CD14-positive monocyte (primary cell): ENCODE measurements at regions not wholly inside any gene's neighbourhood (a gene's known extent, or its start where the extent isn't known, plus 50 kb on each side); places are given as distances from the start of the nearest gene placed in this dataset.

Experiments
- DNase-seq, 3 donors: peaks; one replicate each; pipeline ENCODE4 v3.0.0-alpha.2; 2011 to 2022
- H2AFZ ChIP-seq: 2 replicates; pipeline ENCODE4 v1.6.0; 2012; ENCODE audit warnings: mild to moderate bottlenecking, low read depth, low read length, inconsistent platforms; ENCODE audit not compliant: insufficient read depth, poor library complexity, severe bottlenecking
- H3K27ac ChIP-seq, 2 donors: 1 replicate in 1 of 2; 2 replicates in 1 of 2; pipeline ENCODE4 v1.5.1; 2012 to 2013; ENCODE audit warnings: low read length in 2 of 2, control low read depth in 1 of 2, inconsistent platforms in 1 of 2, low read depth in 1 of 2, mild to moderate bottlenecking in 1 of 2
- H3K27me3 ChIP-seq, 2 donors: one replicate each; pipeline versions ENCODE4 v1.6.0 to v1.6.1; 2011 to 2013; ENCODE audit warnings: low read length in 2 of 2; ENCODE audit not compliant: control insufficient read depth in 2 of 2, insufficient read depth in 2 of 2
- H3K36me3 ChIP-seq, 2 donors: replicated peaks in 1 of 2; 1 replicate in 1 of 2; 2 replicates in 1 of 2; pipeline versions ENCODE4 v1.5.1 to v1.6.1; 2012 to 2013; ENCODE audit warnings: low read length in 2 of 2, control low read depth in 1 of 2, inconsistent platforms in 1 of 2, mild to moderate bottlenecking in 1 of 2; ENCODE audit not compliant: insufficient read depth in 2 of 2, control insufficient read depth in 1 of 2
- H3K4me1 ChIP-seq, 2 donors: 1 replicate in 1 of 2; 2 replicates in 1 of 2; pipeline versions ENCODE4 v1.5.1 to v1.6.1; 2012 to 2013; ENCODE audit warnings: low read length in 2 of 2, control low read depth in 1 of 2, inconsistent platforms in 1 of 2, mild to moderate bottlenecking in 1 of 2, moderate library complexity in 1 of 2; ENCODE audit not compliant: insufficient read depth in 2 of 2, control insufficient read depth in 1 of 2
- H3K4me2 ChIP-seq: replicated peaks from 2 replicates; pipeline ENCODE3; 2012; ENCODE audit warnings: low read length, moderate library complexity, mild to moderate bottlenecking; ENCODE audit not compliant: poor library complexity, severe bottlenecking; ENCODE audit errors: extremely low read depth
- H3K4me3 ChIP-seq, 3 experiments: fragments of 200-600 bp in 1 of 3; sonication (generic) in 1 of 3; replicated peaks in 1 of 3; 1 replicate in 2 of 3; 2 replicates in 1 of 3; pipeline ENCODE4 v1.5.1; 2011 to 2013; ENCODE audit warnings: low read length in 3 of 3, mild to moderate bottlenecking in 3 of 3, control low read depth in 2 of 3, low read depth in 2 of 3, inconsistent platforms in 1 of 3, moderate library complexity in 1 of 3
- H3K79me2 ChIP-seq: 2 replicates; pipeline ENCODE4 v1.6.0; 2012; ENCODE audit warnings: mild to moderate bottlenecking, control low read depth, inconsistent platforms, low read length, moderate library complexity; ENCODE audit not compliant: insufficient read depth
- H3K9ac ChIP-seq: 2 replicates; pipeline ENCODE4 v1.6.0; 2017; ENCODE audit warnings: low read length, mild to moderate bottlenecking; ENCODE audit not compliant: insufficient read depth, poor library complexity, severe bottlenecking
- H3K9me3 ChIP-seq, 2 donors: replicated peaks in 1 of 2; 1 replicate in 1 of 2; 2 replicates in 1 of 2; pipeline versions ENCODE4 v1.5.1 to v1.6.1; 2012 to 2013; ENCODE audit warnings: low read length in 2 of 2, control low read depth in 1 of 2; ENCODE audit not compliant: control insufficient read depth in 1 of 2, insufficient read depth in 1 of 2
- H4K20me1 ChIP-seq: 2 replicates; pipeline ENCODE4 v1.6.0; 2012; ENCODE audit warnings: mild to moderate bottlenecking, low read length, control low read depth, moderate library complexity; ENCODE audit not compliant: insufficient read depth
- H3K27ac Mint-ChIP-seq, 7 donors: one replicate each; pipeline ENCODE4 v1.8.0; 2020; ENCODE audit warnings: mild to moderate bottlenecking in 7 of 7, mixed read lengths in 7 of 7, moderate library complexity in 6 of 7, inconsistent platforms in 2 of 7
- H3K27me3 Mint-ChIP-seq, 3 donors: one replicate each; pipeline ENCODE4 v1.8.0; 2021 to 2022; ENCODE audit warnings: low read depth in 3 of 3, mild to moderate bottlenecking in 3 of 3, mixed read lengths in 3 of 3, moderate library complexity in 3 of 3, inconsistent platforms in 1 of 3
- H3K36me3 Mint-ChIP-seq, 2 donors: one replicate each; pipeline ENCODE4 v1.8.0; 2020; ENCODE audit warnings: mixed read lengths in 2 of 2, inconsistent platforms in 1 of 2, mild to moderate bottlenecking in 1 of 2
- H3K4me1 Mint-ChIP-seq: one replicate; pipeline ENCODE4 v1.8.0; 2020; ENCODE audit warnings: mild to moderate bottlenecking, mixed read lengths
- H3K4me3 Mint-ChIP-seq, 2 donors: one replicate each; pipeline ENCODE4 v1.8.0; 2020; ENCODE audit warnings: mild to moderate bottlenecking in 2 of 2, mixed read lengths in 2 of 2, moderate library complexity in 1 of 2
- H3K9me3 Mint-ChIP-seq, 7 donors: one replicate each; pipeline ENCODE4 v1.8.0; 2020 to 2022; ENCODE audit warnings: mixed read lengths in 7 of 7, mild to moderate bottlenecking in 6 of 7, moderate library complexity in 6 of 7, inconsistent platforms in 2 of 7
- CTCF ChIP-seq: fragments of 200-600 bp; IDR thresholded peaks from one replicate; pipeline ENCODE4 v1.8.0; 2022; ENCODE audit warnings: antibody characterized with exemption, mild to moderate bottlenecking
- WGBS: methylation state at CpG from one replicate; pipeline ENCODE4 v1.1.5; 2013; ENCODE audit warnings: missing lambda C conversion rate; ENCODE audit not compliant: insufficient coverage; 5-methylcytosine and 5-hydroxymethylcytosine counted together
- intact Hi-C, 2 donors: fragments of 100-400 bp; cut with micrococcal nuclease; formaldehyde crosslinking; loops; one replicate each; pipeline versions ENCODE4 v1.15.0 to v1.15.1; 2023

- no CpG with 5 or more reads among the region's 2 CpGs for WGBS
- Histone ChIP-seq H3K79me2 (no peaks in the 10 kb centered on the region), H3K27ac (no peak overlapping the region), H3K27me3 (no peaks in the 10 kb centered on the region), H3K36me3 (no peaks in the 10 kb centered on the region), H3K4me1 (no peaks in the 10 kb centered on the region), H3K9ac (no peak overlapping the region), H2AFZ (no peak overlapping the region), H3K9me3 (peaks cover 0 to 3% of the 10 kb centered on the region in 2 donors), H3K4me3 (no peak overlapping the region), H3K4me2 (no peak overlapping the region), H4K20me1 (no peaks in the 10 kb centered on the region)
- Mint-ChIP-seq H3K4me3 (no peak overlapping the region), H3K4me1 (no peaks in the 10 kb centered on the region), H3K27ac (no peak overlapping the region), H3K9me3 (peaks cover 2 to 16% (median 8%) of the 10 kb centered on the region in 7 donors), H3K36me3 (no peaks in the 10 kb centered on the region), H3K27me3 (peaks cover 0 to 2% (median 2%) of the 10 kb centered on the region in 3 donors)
- no peak for DNase-seq
- intact Hi-C loops: no loop called here
- no peak for TF ChIP-seq CTCF
Observed at GRCh38 chr1:177377866-177378265, 207.1 kb downstream of the BRINP2 start.

- Histone ChIP-seq H3K9ac (no peak overlapping the region), H3K79me2 (no peaks in the 10 kb centered on the region), H3K4me3 (no peak overlapping the region), H3K27ac (no peak overlapping the region), H2AFZ (no peak overlapping the region), H3K4me1 (no peaks in the 10 kb centered on the region), H3K27me3 (no peaks in the 10 kb centered on the region), H3K9me3 (no peaks in the 10 kb centered on the region), H4K20me1 (no peaks in the 10 kb centered on the region), H3K4me2 (no peak overlapping the region), H3K36me3 (no peaks in the 10 kb centered on the region)
- no peak overlapping the region for H3K4me3 Mint-ChIP-seq
- peaks cover 0 to 8% (median 1%) of the 10 kb centered on the region in 7 donors for H3K9me3 Mint-ChIP-seq
- H3K36me3 Mint-ChIP-seq: no peaks in the 10 kb centered on the region
- intact Hi-C loops: no loop called here
- no peaks in the 10 kb centered on the region for H3K27me3 Mint-ChIP-seq
- H3K4me1 Mint-ChIP-seq: no peaks in the 10 kb centered on the region
- H3K27ac Mint-ChIP-seq: no peak overlapping the region
- no peak for DNase-seq
- TF ChIP-seq CTCF: no peak
Observed at GRCh38 chr1:177368255-177368654, 197.5 kb downstream of the BRINP2 start.
